H9 (cell line): ENCODE measurements at regions not wholly inside any gene's neighbourhood (a gene's known extent, or its start where the extent isn't known, plus 50 kb on each side); places are given as distances from the start of the nearest gene placed in this dataset.

Source experiments
- DNase-seq: peaks from one replicate; pipeline ENCODE4 v3.0.0-alpha.2; 2017
- H2AFZ ChIP-seq: one replicate; pipeline ENCODE4 v1.6.1; 2013; ENCODE audit warnings: mild to moderate bottlenecking, low read length, control low read depth, moderate library complexity
- H2AK5ac ChIP-seq: 2 replicates; pipeline ENCODE4 v1.6.1; 2013; ENCODE audit warnings: low read length, control low read depth, mixed read lengths; ENCODE audit not compliant: insufficient read length
- H2BK120ac ChIP-seq: one replicate; pipeline ENCODE4 v1.6.1; 2013; ENCODE audit warnings: low read depth, mild to moderate bottlenecking, low read length, control low read depth, inconsistent platforms; ENCODE audit not compliant: poor library complexity, severe bottlenecking
- H2BK12ac ChIP-seq: 2 replicates; pipeline ENCODE4 v1.6.1; 2013; ENCODE audit warnings: low read length, control low read depth, mixed read lengths, low read depth; ENCODE audit not compliant: insufficient read length
- H2BK15ac ChIP-seq: 2 replicates; pipeline ENCODE4 v1.6.1; 2013; ENCODE audit warnings: low read depth, low read length, control low read depth
- H2BK20ac ChIP-seq: one replicate; pipeline ENCODE4 v1.6.1; 2013; ENCODE audit warnings: low read depth, mild to moderate bottlenecking, low read length, control low read depth, inconsistent platforms; ENCODE audit not compliant: poor library complexity, severe bottlenecking
- H2BK5ac ChIP-seq: 2 replicates; pipeline ENCODE4 v1.6.1; 2013; ENCODE audit warnings: low read length, control low read depth, mixed read lengths; ENCODE audit not compliant: insufficient read length
- H3K14ac ChIP-seq: 2 replicates; pipeline ENCODE4 v1.6.1; 2013; ENCODE audit warnings: low read length, control low read depth; ENCODE audit not compliant: insufficient read depth
- H3K18ac ChIP-seq: 2 replicates; pipeline ENCODE4 v1.6.1; 2013; ENCODE audit warnings: low read depth, mild to moderate bottlenecking, mixed read lengths, low read length, control low read depth; ENCODE audit not compliant: insufficient read length
- H3K23ac ChIP-seq: 2 replicates; pipeline ENCODE4 v1.6.1; 2013; ENCODE audit warnings: low read length, control low read depth, mixed read lengths, low read depth; ENCODE audit not compliant: insufficient read length
- H3K23me2 ChIP-seq: 2 replicates; pipeline ENCODE4 v1.6.1; 2013; ENCODE audit warnings: low read depth, mild to moderate bottlenecking, mixed read lengths, low read length, control low read depth; ENCODE audit not compliant: insufficient read length, poor library complexity, severe bottlenecking
- H3K27ac ChIP-seq: 2 replicates; pipeline ENCODE4 v1.5.1; 2013; ENCODE audit warnings: low read length, control low read depth, mixed read lengths, low read depth; ENCODE audit not compliant: insufficient read length
- H3K27me3 ChIP-seq: 2 replicates; pipeline ENCODE4 v1.6.1; 2013; ENCODE audit warnings: low read length, control low read depth, inconsistent platforms; ENCODE audit not compliant: insufficient read depth
- H3K4ac ChIP-seq: 2 replicates; pipeline ENCODE4 v1.6.1; 2013; ENCODE audit warnings: low read depth, mild to moderate bottlenecking, control low read depth, inconsistent platforms, low read length, moderate library complexity
- H3K4me1 ChIP-seq: 2 replicates; pipeline ENCODE4 v1.6.1; 2013; ENCODE audit warnings: low read length, control low read depth, inconsistent platforms; ENCODE audit not compliant: insufficient read depth
- H3K4me2 ChIP-seq: 2 replicates; pipeline ENCODE4 v1.6.1; 2013; ENCODE audit warnings: low read length, control low read depth, mixed read lengths; ENCODE audit not compliant: insufficient read length, insufficient read depth
- H3K56ac ChIP-seq: 2 replicates; pipeline ENCODE4 v1.6.1; 2013; ENCODE audit warnings: low read depth, mild to moderate bottlenecking, mixed read lengths, low read length, control low read depth; ENCODE audit not compliant: insufficient read length
- H3K79me1 ChIP-seq: 2 replicates; pipeline ENCODE4 v1.6.1; 2013; ENCODE audit warnings: low read depth, mild to moderate bottlenecking, moderate library complexity, low read length, control low read depth, inconsistent platforms; ENCODE audit not compliant: insufficient read depth, poor library complexity, severe bottlenecking
- H3K79me2 ChIP-seq: 2 replicates; pipeline ENCODE4 v1.6.1; 2013; ENCODE audit warnings: low read length, control low read depth, inconsistent platforms; ENCODE audit not compliant: insufficient read depth
- H3K9ac ChIP-seq: 2 replicates; pipeline ENCODE4 v1.6.1; 2013; ENCODE audit warnings: low read length, control low read depth, mixed read lengths; ENCODE audit not compliant: insufficient read length; ENCODE audit errors: extremely low read depth
- H3K9me3 ChIP-seq: one replicate; pipeline ENCODE4 v1.6.1; 2013; ENCODE audit warnings: low read depth, low read length, inconsistent platforms; ENCODE audit not compliant: control insufficient read depth
- H3T11ph ChIP-seq: one replicate; pipeline ENCODE4 v1.6.1; 2013; ENCODE audit warnings: mild to moderate bottlenecking, low read length, control low read depth, inconsistent platforms
- H4K20me1 ChIP-seq: one replicate; pipeline ENCODE4 v1.6.1; 2013; ENCODE audit not compliant: control insufficient read depth, insufficient read length, insufficient read depth
- H4K5ac ChIP-seq: 2 replicates; pipeline ENCODE4 v1.6.1; 2013; ENCODE audit warnings: low read depth, mild to moderate bottlenecking, mixed read lengths, low read length, control low read depth; ENCODE audit not compliant: insufficient read length
- H4K8ac ChIP-seq: replicated peaks from 2 replicates; pipeline ENCODE4 v1.6.1; 2013; ENCODE audit warnings: low read length, control low read depth, mixed read lengths, low read depth; ENCODE audit not compliant: insufficient read length
- H4K91ac ChIP-seq: 2 replicates; pipeline ENCODE4 v1.6.1; 2013; ENCODE audit warnings: low read depth, mild to moderate bottlenecking, moderate library complexity, mixed read lengths, low read length, control low read depth; ENCODE audit not compliant: insufficient read length
- H3K27ac Mint-ChIP-seq, 3 experiments: 2 replicates in 2 of 3; 3 replicates in 1 of 3; pipeline ENCODE4 v1.8.0; 2020 to 2021; ENCODE audit warnings: mixed read lengths in 3 of 3, mild to moderate bottlenecking in 1 of 3, moderate library complexity in 1 of 3
- H3K27me3 Mint-ChIP-seq: 2 replicates; pipeline ENCODE4 v1.8.0; 2021; ENCODE audit warnings: low read depth, mild to moderate bottlenecking, moderate library complexity, mixed read lengths
- H3K36me3 Mint-ChIP-seq, 3 experiments: 2 replicates in 2 of 3; 3 replicates in 1 of 3; pipeline ENCODE4 v1.8.0; 2020 to 2021; ENCODE audit warnings: low read depth in 3 of 3, mixed read lengths in 3 of 3; ENCODE audit not compliant: insufficient read depth in 1 of 3
- H3K4me1 Mint-ChIP-seq, 2 experiments: 2 replicates each; pipeline ENCODE4 v1.8.0; 2020; ENCODE audit warnings: mixed read lengths in 2 of 2
- H3K4me3 Mint-ChIP-seq, 2 experiments: 2 replicates in 1 of 2; 3 replicates in 1 of 2; pipeline ENCODE4 v1.8.0; 2020 to 2021; ENCODE audit warnings: mild to moderate bottlenecking in 2 of 2, mixed read lengths in 2 of 2, moderate library complexity in 1 of 2
- H3K9me3 Mint-ChIP-seq, 2 experiments: 2 replicates in 1 of 2; 3 replicates in 1 of 2; pipeline ENCODE4 v1.8.0; 2020; ENCODE audit warnings: mild to moderate bottlenecking in 2 of 2, mixed read lengths in 2 of 2, moderate library complexity in 1 of 2
- CTCF ChIP-seq: fragments of 200-600 bp; sonication (generic); conservative IDR thresholded peaks from 3 replicates; pipeline ENCODE4 v1.8.0; 2021; ENCODE audit warnings: antibody characterized with exemption, mild to moderate bottlenecking
- WGBS: extraction: QIAGEN DNeasy Blood & Tissue Kit; methylation state at CpG from one replicate; pipeline ENCODE4 v1.1.7; 2013; ENCODE audit warnings: missing lambda C conversion rate, low lambda C conversion rate, mixed read lengths; ENCODE audit not compliant: insufficient read length; ENCODE audit errors: extremely low coverage; 5-methylcytosine and 5-hydroxymethylcytosine counted together

- Histone ChIP-seq H2BK15ac (no peak overlapping the region), H3K79me2 (no peaks in the 10 kb centered on the region), H2BK120ac (no peak overlapping the region), H4K20me1 (no peaks in the 10 kb centered on the region), H2BK20ac (no peak overlapping the region), H3K27ac (no peak overlapping the region), H3T11ph (no peak overlapping the region), H3K79me1 (no peaks in the 10 kb centered on the region), H3K14ac (no peak overlapping the region), H3K4me2 (no peak overlapping the region), H3K4me1 (no peaks in the 10 kb centered on the region), H3K27me3 (no peaks in the 10 kb centered on the region), H3K23ac (no peak overlapping the region), H3K23me2 (no peaks in the 10 kb centered on the region), H3K4ac (no peak overlapping the region), H4K5ac (no peak overlapping the region), H2BK5ac (no peak overlapping the region), H4K91ac (no peak overlapping the region), H3K9ac (no peak overlapping the region), H3K9me3 (no peaks in the 10 kb centered on the region), H3K18ac (no peak overlapping the region), H4K8ac (no peak overlapping the region), H3K56ac (no peak overlapping the region), H2AK5ac (no peak overlapping the region), H2AFZ (no peak overlapping the region), H2BK12ac (no peak overlapping the region)
- Mint-ChIP-seq H3K27ac (no peak overlapping the region), H3K27me3 (peaks cover 3% of the 10 kb centered on the region; the same call in 1 of the 2 replicates), H3K4me3 (no peak overlapping the region), H3K36me3 (no peaks in the 10 kb centered on the region), H3K9me3 (no peaks in the 10 kb centered on the region), H3K4me1 (no peaks in the 10 kb centered on the region)
- DNase-seq: no peak
- WGBS: no CpG with 5 or more reads among the region's 3 CpGs
- no peak for TF ChIP-seq CTCF
Observed at GRCh38 chr2:126269911-126270310, 386.0 kb upstream of the GYPC start.
